Suprapubic skin (tissue), 4 donors: ENCODE measurements at regions not wholly inside any gene's neighbourhood (a gene's known extent, or its start where the extent isn't known, plus 50 kb on each side); places are given as distances from the start of the nearest gene placed in this dataset.

Source experiments
- DNase-seq, 2 donors: peaks; one replicate each; pipeline ENCODE4 v3.0.0-alpha.2; 2019; ENCODE audit warnings: low spot score in 2 of 2
- H3K27ac ChIP-seq: fragments of 200-600 bp; sonication (generic); one replicate; pipeline ENCODE4 v1.5.1; 2019
- H3K27me3 ChIP-seq: fragments of 200-600 bp; sonication (generic); one replicate; pipeline ENCODE4 v1.5.1; 2019
- H3K36me3 ChIP-seq: fragments of 200-600 bp; sonication (generic); one replicate; pipeline ENCODE4 v1.5.1; 2019
- H3K4me1 ChIP-seq: fragments of 200-600 bp; sonication (generic); one replicate; pipeline ENCODE4 v1.5.1; 2019
- H3K4me3 ChIP-seq: fragments of 200-600 bp; sonication (generic); one replicate; pipeline ENCODE4 v1.5.1; 2019; ENCODE audit warnings: mild to moderate bottlenecking
- H3K9me3 ChIP-seq: fragments of 200-600 bp; sonication (generic); one replicate; pipeline ENCODE4 v1.5.1; 2019
- CTCF ChIP-seq, 2 donors: fragments of 200-600 bp in 1 of 2; fragments of 450-650 bp in 1 of 2; sonication (generic) in 1 of 2; IDR thresholded peaks; one replicate each; pipeline ENCODE4 v1.5.1; 2016 to 2019; ENCODE audit warnings: antibody characterized with exemption in 2 of 2, mild to moderate bottlenecking in 1 of 2, moderate library complexity in 1 of 2
- EP300 ChIP-seq: sonication (generic); formaldehyde crosslinking; IDR thresholded peaks from one replicate; pipeline ENCODE4 v1.6.1; 2017; ENCODE audit warnings: antibody characterized with exemption
- POLR2A ChIP-seq, 2 donors: fragments of 450-650 bp; IDR thresholded peaks; one replicate each; pipeline ENCODE4 v1.6.1; 2017; ENCODE audit warnings: antibody characterized with exemption in 2 of 2, mild to moderate bottlenecking in 2 of 2, moderate library complexity in 2 of 2
- POLR2AphosphoS5 ChIP-seq, 3 donors: sonication (generic); formaldehyde crosslinking; IDR thresholded peaks; one replicate each; pipeline ENCODE4 v1.6.1; 2017; ENCODE audit warnings: antibody characterized with exemption in 3 of 3
- WGBS: methylation state at CpG from one replicate; pipeline ENCODE4 v1.1.5; 2018; 5-methylcytosine and 5-hydroxymethylcytosine counted together

- no peaks in the 10 kb centered on the region for H3K9me3 ChIP-seq
- H3K27ac ChIP-seq: no peak overlapping the region
- H3K36me3 ChIP-seq: no peaks in the 10 kb centered on the region
- 86% methylated on average over 16 of the region's 16 CpGs for WGBS
- H3K4me3 ChIP-seq: no peak overlapping the region
- no peak for DNase-seq
- no peak for TF ChIP-seq POLR2A (IDR thresholded peaks at IDR 0.05)
- no peak for TF ChIP-seq CTCF (IDR thresholded peaks at IDR 0.05)
- no peak for TF ChIP-seq EP300
- no peaks in the 10 kb centered on the region for H3K27me3 ChIP-seq
- H3K4me1 ChIP-seq: peaks cover 19% of the 10 kb centered on the region
Measured at GRCh38 chr7:41882745-41883420, 180.0 kb upstream of the INHBA start.

GRCh38 chr7:41882256-41882655 is 179.4 kb upstream of the INHBA start:
- no peak overlapping the region for H3K4me3 ChIP-seq
- no peaks in the 10 kb centered on the region for H3K27me3 ChIP-seq
- H3K9me3 ChIP-seq: no peaks in the 10 kb centered on the region
- no peak for DNase-seq
- TF ChIP-seq POLR2A (IDR thresholded peaks at IDR 0.05): no peak
- TF ChIP-seq POLR2AphosphoS5 (IDR thresholded peaks at IDR 0.05): no peak
- TF ChIP-seq CTCF (IDR thresholded peaks at IDR 0.05): no peak
- no peak for TF ChIP-seq EP300
- H3K36me3 ChIP-seq: no peaks in the 10 kb centered on the region
- WGBS: 90% methylated on average over 5 of the region's 5 CpGs
- no peak overlapping the region for H3K27ac ChIP-seq
- peaks cover 17% of the 10 kb centered on the region for H3K4me1 ChIP-seq

GRCh38 chr7:41881331-41882130 is 178.6 kb upstream of the INHBA start:
- Histone ChIP-seq H3K27ac (no peak overlapping the region), H3K4me3 (no peak overlapping the region), H3K9me3 (no peaks in the 10 kb centered on the region), H3K27me3 (no peaks in the 10 kb centered on the region), H3K4me1 (peaks cover 10% of the 10 kb centered on the region), H3K36me3 (no peaks in the 10 kb centered on the region)
- no peak for TF ChIP-seq CTCF (IDR thresholded peaks at IDR 0.05)
- no peak for TF ChIP-seq POLR2AphosphoS5 (IDR thresholded peaks at IDR 0.05)
- no peak for TF ChIP-seq EP300
- TF ChIP-seq POLR2A (IDR thresholded peaks at IDR 0.05): no peak
- no peak for DNase-seq
- WGBS: 73% methylated on average over 13 of the region's 13 CpGs

GRCh38 chr7:41880107-41880506 is 177.2 kb upstream of the INHBA start:
- no peak overlapping the region for H3K27ac ChIP-seq
- no peaks in the 10 kb centered on the region for H3K4me1 ChIP-seq
- no peak for DNase-seq
- no peaks in the 10 kb centered on the region for H3K36me3 ChIP-seq
- WGBS: 45% methylated on average over 3 of the region's 3 CpGs
- no peak overlapping the region for H3K4me3 ChIP-seq
- no peaks in the 10 kb centered on the region for H3K27me3 ChIP-seq
- TF ChIP-seq POLR2AphosphoS5 (IDR thresholded peaks at IDR 0.05) (no peak), CTCF (IDR thresholded peaks at IDR 0.05) (no peak)
- H3K9me3 ChIP-seq: no peaks in the 10 kb centered on the region

- Histone ChIP-seq H3K27me3 (no peaks in the 10 kb centered on the region), H3K4me3 (no peak overlapping the region), H3K9me3 (no peaks in the 10 kb centered on the region), H3K36me3 (no peaks in the 10 kb centered on the region), H3K27ac (no peak overlapping the region), H3K4me1 (no peaks in the 10 kb centered on the region)
- no peak for DNase-seq
- WGBS: 90% methylated on average over 5 of the region's 5 CpGs
- TF ChIP-seq CTCF (IDR thresholded peaks at IDR 0.05) (no peak), POLR2AphosphoS5 (IDR thresholded peaks at IDR 0.05) (no peak), EP300 (no peak), POLR2A (IDR thresholded peaks at IDR 0.05) (no peak)
Measured at GRCh38 chr7:41879403-41879802, 176.5 kb upstream of the INHBA start.
